ENCODE measurements at regions not wholly inside any gene's neighbourhood (a gene's known extent, or its start where the extent isn't known, plus 50 kb on each side); places are given as distances from the start of the nearest gene placed in this dataset.

- no peak for DNase-seq (ENCODE audit: low read depth in 2 of 2)
Measured at GRCh38 chr21:38888991-38889561, 83.3 kb downstream of the ETS2 start.

- no peak for DNase-seq (ENCODE audit: low read depth in 2 of 2)
Measured at GRCh38 chr21:38887749-38888148, 82.0 kb downstream of the ETS2 start.

DNA sequence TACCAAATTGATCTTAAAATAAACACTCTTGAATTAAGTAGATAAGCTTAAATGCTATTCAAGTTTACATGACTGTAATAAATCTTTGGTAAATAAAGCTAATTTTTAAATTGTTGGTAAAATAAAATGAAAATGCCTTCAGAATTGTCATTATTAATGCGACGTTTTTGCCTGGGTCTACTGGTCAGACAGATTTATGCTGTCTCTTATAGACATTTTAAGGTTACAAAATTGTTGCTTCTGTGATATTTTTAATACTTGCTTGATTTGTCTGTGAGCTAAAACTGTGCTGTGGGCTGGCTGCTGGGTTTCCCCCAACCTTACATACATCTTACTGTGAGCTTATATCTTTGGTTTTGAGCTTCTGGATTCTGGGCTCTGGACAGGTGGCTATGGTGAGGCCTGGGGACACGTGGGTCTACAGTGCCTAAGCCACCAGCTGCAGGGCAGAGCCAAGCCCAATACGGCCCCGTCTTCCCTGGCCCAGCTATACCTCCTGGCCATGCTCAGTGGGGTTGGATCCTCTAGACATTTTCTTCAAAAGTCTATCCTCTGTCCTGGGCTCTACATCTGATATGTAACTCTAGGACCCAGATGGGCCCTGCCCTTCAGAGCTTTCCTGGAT lies 81.4 kb downstream of the ETS2 start:
- DNase-seq (ENCODE audit: low read depth in 2 of 2): no peak

DNA sequence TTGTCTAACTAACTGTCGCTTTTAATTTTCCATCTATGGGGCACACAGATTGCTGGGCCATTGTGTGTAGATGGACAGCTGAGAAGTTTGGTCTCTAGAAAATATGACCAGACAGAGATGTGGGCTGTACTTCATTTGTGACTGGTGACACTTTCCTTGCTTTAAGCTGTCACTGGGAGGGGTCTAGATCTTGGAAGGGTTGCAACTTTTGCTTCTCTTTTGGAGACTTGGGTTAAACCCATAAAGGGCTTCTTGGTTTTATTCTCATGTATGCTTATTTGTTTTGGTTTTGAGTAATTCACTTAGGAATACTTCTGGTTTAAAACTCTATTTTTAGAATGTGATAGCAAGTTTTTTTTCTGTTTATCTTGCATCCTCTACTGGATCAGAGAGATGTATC lies 80.2 kb downstream of the ETS2 start:
- DNase-seq (ENCODE audit: low read depth in 2 of 2): no peak

DNA sequence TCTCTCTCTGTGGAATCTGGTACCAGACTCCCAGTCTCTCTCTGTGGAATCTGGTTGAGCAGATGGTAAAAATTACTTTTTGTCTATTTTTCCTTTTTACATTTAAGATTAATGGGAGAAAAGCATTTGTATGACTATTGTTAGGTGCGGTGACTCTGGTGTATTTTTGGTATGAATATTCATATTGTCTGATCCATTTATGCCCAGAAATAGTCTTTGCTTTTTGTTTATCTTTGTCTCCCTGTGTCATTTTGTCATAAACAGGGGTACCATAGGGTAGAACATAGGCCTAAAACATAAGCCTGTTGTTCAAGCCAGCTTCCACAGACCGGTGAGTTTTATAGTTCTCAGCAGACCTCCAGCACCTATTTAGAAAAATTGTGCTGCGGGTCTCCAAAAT lies 78.7 kb downstream of the ETS2 start:
- no peak for DNase-seq (ENCODE audit: low read depth in 2 of 2)

DNA sequence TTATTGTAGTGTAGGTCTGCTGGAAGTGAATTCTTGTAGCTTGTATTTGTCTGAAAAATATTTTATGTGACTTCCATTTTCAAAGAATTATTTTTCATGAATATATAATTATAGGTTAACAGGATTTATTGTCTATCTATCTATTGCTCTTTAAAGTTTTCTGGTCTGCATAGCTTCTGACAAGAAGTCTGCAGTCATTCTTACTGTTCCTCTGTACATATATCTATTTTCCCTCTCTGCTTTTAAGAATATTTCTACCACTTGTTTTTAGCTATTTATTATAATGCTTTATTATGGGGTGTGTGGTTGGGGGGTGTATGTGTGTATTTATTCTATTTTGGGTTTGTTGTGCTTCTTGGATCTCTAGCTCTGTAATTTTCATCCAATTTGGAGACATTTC lies 77.4 kb downstream of the ETS2 start:
- no peak for DNase-seq (ENCODE audit: low read depth in 2 of 2)

- DNase-seq (ENCODE audit: low read depth in 2 of 2): no peak
Measured at GRCh38 chr21:38881131-38881530, 75.4 kb downstream of the ETS2 start.

DNA sequence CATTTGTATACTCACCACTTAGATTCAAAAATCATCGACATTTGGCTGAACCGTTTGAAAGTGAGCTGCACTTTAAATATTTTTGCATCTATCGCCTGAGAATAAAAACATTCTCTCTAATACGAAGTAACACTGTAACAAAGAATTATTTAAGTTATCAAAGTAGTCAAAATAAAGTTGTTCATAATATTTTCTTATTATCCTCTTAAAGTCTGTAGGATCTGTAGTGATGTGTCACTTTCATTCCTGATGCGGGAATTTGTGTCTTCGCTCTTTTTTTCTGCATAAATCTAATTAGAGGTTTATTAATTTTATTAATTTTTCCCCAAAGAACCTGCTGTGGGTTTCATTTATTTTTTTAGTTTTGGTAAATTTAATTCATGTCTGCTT lies 74.8 kb downstream of the ETS2 start:
- no peak for DNase-seq (ENCODE audit: low read depth in 2 of 2)

DNA sequence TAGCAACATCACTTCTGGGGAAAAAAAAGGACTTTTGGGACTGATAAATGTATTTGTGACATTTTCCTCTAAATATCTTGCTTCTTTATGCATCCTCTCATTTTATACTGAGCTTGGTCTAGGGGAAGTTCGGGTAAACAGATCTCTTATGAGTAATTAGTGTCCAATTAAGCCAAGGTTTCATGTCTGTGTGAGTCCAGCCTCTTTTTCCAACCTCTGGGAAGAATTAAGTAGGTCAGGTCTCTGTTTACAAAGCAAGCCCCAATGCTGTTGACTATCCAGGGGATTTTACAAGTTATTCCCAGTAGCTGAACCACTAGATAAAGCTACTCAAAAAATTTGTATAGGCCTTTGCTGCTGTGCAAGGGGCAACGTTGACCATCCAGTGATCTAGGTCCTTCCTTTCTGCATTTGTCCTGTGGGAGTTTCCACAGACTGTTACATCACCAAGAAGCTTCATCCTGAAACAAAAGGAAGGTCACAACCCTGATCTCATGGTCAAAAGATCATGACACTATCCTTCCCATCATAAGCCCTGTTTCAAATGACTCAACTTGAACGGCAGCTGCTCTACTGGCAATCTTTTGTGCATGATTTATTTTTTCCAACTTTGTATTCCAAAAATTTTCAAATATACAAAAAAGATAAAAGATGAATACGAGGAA lies 74.3 kb downstream of the ETS2 start:
- DNase-seq (ENCODE audit: low read depth in 2 of 2): no peak

GRCh38 chr21:38878379-38879179 lies 72.8 kb downstream of the ETS2 start:
- DNase-seq (ENCODE audit: low read depth in 2 of 2): no peak

DNA sequence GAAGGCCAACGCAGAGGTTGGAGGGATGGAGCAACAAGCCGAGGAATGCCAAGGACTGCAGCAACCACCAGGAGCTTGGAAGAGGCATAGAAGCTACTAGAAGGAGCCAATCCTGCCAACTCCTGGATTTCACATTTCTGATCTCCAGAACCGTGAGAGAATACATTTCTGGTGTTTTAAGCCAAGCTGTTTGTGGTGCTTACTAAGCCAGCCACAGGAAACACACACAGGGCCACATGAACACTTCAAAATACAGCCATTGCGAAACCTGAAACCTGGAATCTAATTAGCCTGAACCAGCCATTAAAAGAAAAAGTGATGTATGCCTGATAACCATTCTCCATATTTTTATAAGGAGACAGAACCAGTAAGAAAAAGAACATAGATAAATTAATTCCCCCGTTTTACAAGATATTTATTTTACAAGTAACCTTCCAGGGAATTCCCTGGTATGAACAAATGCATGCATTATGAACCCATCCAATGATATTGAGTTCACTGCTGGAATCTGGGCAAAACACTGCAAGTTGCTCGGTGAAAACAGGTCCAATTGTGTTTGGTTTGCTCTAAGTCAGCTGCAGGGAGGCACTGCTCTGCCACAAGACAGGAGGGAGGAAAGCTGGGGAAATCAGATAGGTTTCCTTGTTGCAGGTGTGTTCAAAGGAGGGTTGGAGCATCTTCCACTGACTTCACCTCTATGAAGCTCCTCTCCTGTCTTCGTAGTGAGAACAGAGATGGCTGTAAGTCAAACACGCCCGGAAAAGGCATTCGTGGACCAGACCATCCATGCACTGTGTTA lies 70.2 kb downstream of the ETS2 start:
- no peak for DNase-seq (ENCODE audit: low read depth in 2 of 2)
